GM12891 (cell line): ENCODE measurements at regions not wholly inside any gene's neighbourhood (a gene's known extent, or its start where the extent isn't known, plus 50 kb on each side); places are given as distances from the start of the nearest gene placed in this dataset.

Experiments used
- PAX5 ChIP-seq: IDR thresholded peaks from 2 replicates; pipeline ENCODE4 v1.6.1; 2011; ENCODE audit warnings: low read length, moderate library complexity, mild to moderate bottlenecking; ENCODE audit not compliant: insufficient read depth, severe bottlenecking
- POLR2A ChIP-seq: IDR thresholded peaks from 2 replicates; pipeline ENCODE4 v1.6.1; 2011; ENCODE audit warnings: low read depth, low read length, control low read depth
- POLR2AphosphoS5 ChIP-seq: IDR thresholded peaks from 2 replicates; pipeline ENCODE4 v1.6.1; 2011; ENCODE audit warnings: low read depth, low read length, control low read depth
- POU2F2 ChIP-seq: IDR thresholded peaks from 2 replicates; pipeline ENCODE4 v1.6.1; 2011; ENCODE audit warnings: low read depth, mild to moderate bottlenecking, control low read depth, low read length, moderate library complexity
- SPI1 ChIP-seq: IDR thresholded peaks from 2 replicates; pipeline ENCODE4 v1.6.1; 2011; ENCODE audit warnings: low read depth, low read length, control low read depth
- TAF1 ChIP-seq: IDR thresholded peaks from 2 replicates; pipeline ENCODE4 v1.6.1; 2011; ENCODE audit warnings: low read depth, low read length, control low read depth

GRCh38 chr5:171604195-171604594 lies 181.4 kb upstream of the SMIM23 start:
- no peak for TF ChIP-seq POLR2A
- TF ChIP-seq TAF1 = no peak
- TF ChIP-seq POLR2AphosphoS5 = no peak
- no peak for TF ChIP-seq SPI1
- TF ChIP-seq PAX5 = no peak
- no peak for TF ChIP-seq POU2F2
